CD14-positive monocyte (primary cell): ENCODE measurements at regions not wholly inside any gene's neighbourhood (a gene's known extent, or its start where the extent isn't known, plus 50 kb on each side); places are given as distances from the start of the nearest gene placed in this dataset.

Source experiments
- DNase-seq, 3 donors: peaks; one replicate each; pipeline ENCODE4 v3.0.0-alpha.2; 2011 to 2022
- H2AFZ ChIP-seq: 2 replicates; pipeline ENCODE4 v1.6.0; 2012; ENCODE audit warnings: mild to moderate bottlenecking, low read depth, low read length, inconsistent platforms; ENCODE audit not compliant: insufficient read depth, poor library complexity, severe bottlenecking
- H3K27ac ChIP-seq, 2 donors: 1 replicate in 1 of 2; 2 replicates in 1 of 2; pipeline ENCODE4 v1.5.1; 2012 to 2013; ENCODE audit warnings: low read length in 2 of 2, control low read depth in 1 of 2, inconsistent platforms in 1 of 2, low read depth in 1 of 2, mild to moderate bottlenecking in 1 of 2
- H3K27me3 ChIP-seq, 2 donors: one replicate each; pipeline versions ENCODE4 v1.6.0 to v1.6.1; 2011 to 2013; ENCODE audit warnings: low read length in 2 of 2; ENCODE audit not compliant: control insufficient read depth in 2 of 2, insufficient read depth in 2 of 2
- H3K36me3 ChIP-seq, 2 donors: replicated peaks in 1 of 2; 1 replicate in 1 of 2; 2 replicates in 1 of 2; pipeline versions ENCODE4 v1.5.1 to v1.6.1; 2012 to 2013; ENCODE audit warnings: low read length in 2 of 2, control low read depth in 1 of 2, inconsistent platforms in 1 of 2, mild to moderate bottlenecking in 1 of 2; ENCODE audit not compliant: insufficient read depth in 2 of 2, control insufficient read depth in 1 of 2
- H3K4me1 ChIP-seq, 2 donors: 1 replicate in 1 of 2; 2 replicates in 1 of 2; pipeline versions ENCODE4 v1.5.1 to v1.6.1; 2012 to 2013; ENCODE audit warnings: low read length in 2 of 2, control low read depth in 1 of 2, inconsistent platforms in 1 of 2, mild to moderate bottlenecking in 1 of 2, moderate library complexity in 1 of 2; ENCODE audit not compliant: insufficient read depth in 2 of 2, control insufficient read depth in 1 of 2
- H3K4me2 ChIP-seq: replicated peaks from 2 replicates; pipeline ENCODE3; 2012; ENCODE audit warnings: low read length, moderate library complexity, mild to moderate bottlenecking; ENCODE audit not compliant: poor library complexity, severe bottlenecking; ENCODE audit errors: extremely low read depth
- H3K4me3 ChIP-seq, 3 experiments: fragments of 200-600 bp in 1 of 3; sonication (generic) in 1 of 3; replicated peaks in 1 of 3; 1 replicate in 2 of 3; 2 replicates in 1 of 3; pipeline ENCODE4 v1.5.1; 2011 to 2013; ENCODE audit warnings: low read length in 3 of 3, mild to moderate bottlenecking in 3 of 3, control low read depth in 2 of 3, low read depth in 2 of 3, inconsistent platforms in 1 of 3, moderate library complexity in 1 of 3
- H3K79me2 ChIP-seq: 2 replicates; pipeline ENCODE4 v1.6.0; 2012; ENCODE audit warnings: mild to moderate bottlenecking, control low read depth, inconsistent platforms, low read length, moderate library complexity; ENCODE audit not compliant: insufficient read depth
- H3K9ac ChIP-seq: 2 replicates; pipeline ENCODE4 v1.6.0; 2017; ENCODE audit warnings: low read length, mild to moderate bottlenecking; ENCODE audit not compliant: insufficient read depth, poor library complexity, severe bottlenecking
- H3K9me3 ChIP-seq, 2 donors: replicated peaks in 1 of 2; 1 replicate in 1 of 2; 2 replicates in 1 of 2; pipeline versions ENCODE4 v1.5.1 to v1.6.1; 2012 to 2013; ENCODE audit warnings: low read length in 2 of 2, control low read depth in 1 of 2; ENCODE audit not compliant: control insufficient read depth in 1 of 2, insufficient read depth in 1 of 2
- H4K20me1 ChIP-seq: 2 replicates; pipeline ENCODE4 v1.6.0; 2012; ENCODE audit warnings: mild to moderate bottlenecking, low read length, control low read depth, moderate library complexity; ENCODE audit not compliant: insufficient read depth
- H3K27ac Mint-ChIP-seq, 7 donors: one replicate each; pipeline ENCODE4 v1.8.0; 2020; ENCODE audit warnings: mild to moderate bottlenecking in 7 of 7, mixed read lengths in 7 of 7, moderate library complexity in 6 of 7, inconsistent platforms in 2 of 7
- H3K27me3 Mint-ChIP-seq, 3 donors: one replicate each; pipeline ENCODE4 v1.8.0; 2021 to 2022; ENCODE audit warnings: low read depth in 3 of 3, mild to moderate bottlenecking in 3 of 3, mixed read lengths in 3 of 3, moderate library complexity in 3 of 3, inconsistent platforms in 1 of 3
- H3K36me3 Mint-ChIP-seq, 2 donors: one replicate each; pipeline ENCODE4 v1.8.0; 2020; ENCODE audit warnings: mixed read lengths in 2 of 2, inconsistent platforms in 1 of 2, mild to moderate bottlenecking in 1 of 2
- H3K4me1 Mint-ChIP-seq: one replicate; pipeline ENCODE4 v1.8.0; 2020; ENCODE audit warnings: mild to moderate bottlenecking, mixed read lengths
- H3K4me3 Mint-ChIP-seq, 2 donors: one replicate each; pipeline ENCODE4 v1.8.0; 2020; ENCODE audit warnings: mild to moderate bottlenecking in 2 of 2, mixed read lengths in 2 of 2, moderate library complexity in 1 of 2
- H3K9me3 Mint-ChIP-seq, 7 donors: one replicate each; pipeline ENCODE4 v1.8.0; 2020 to 2022; ENCODE audit warnings: mixed read lengths in 7 of 7, mild to moderate bottlenecking in 6 of 7, moderate library complexity in 6 of 7, inconsistent platforms in 2 of 7
- CTCF ChIP-seq: fragments of 200-600 bp; IDR thresholded peaks from one replicate; pipeline ENCODE4 v1.8.0; 2022; ENCODE audit warnings: antibody characterized with exemption, mild to moderate bottlenecking
- WGBS: methylation state at CpG from one replicate; pipeline ENCODE4 v1.1.5; 2013; ENCODE audit warnings: missing lambda C conversion rate; ENCODE audit not compliant: insufficient coverage; 5-methylcytosine and 5-hydroxymethylcytosine counted together
- intact Hi-C, 2 donors: fragments of 100-400 bp; cut with micrococcal nuclease; formaldehyde crosslinking; loops; one replicate each; pipeline versions ENCODE4 v1.15.0 to v1.15.1; 2023

- Histone ChIP-seq H3K4me2 (no peak overlapping the region), H3K4me1 (no peaks in the 10 kb centered on the region), H3K79me2 (no peaks in the 10 kb centered on the region), H3K9me3 (peaks cover 0 to 3% of the 10 kb centered on the region in 2 donors), H4K20me1 (no peaks in the 10 kb centered on the region), H3K9ac (no peak overlapping the region), H3K36me3 (no peaks in the 10 kb centered on the region), H3K27me3 (no peaks in the 10 kb centered on the region), H2AFZ (no peak overlapping the region), H3K27ac (no peak overlapping the region), H3K4me3 (no peak overlapping the region)
- Mint-ChIP-seq H3K27me3 (no peaks in the 10 kb centered on the region), H3K9me3 (peaks cover 0 to 10% (median 0%) of the 10 kb centered on the region in 7 donors), H3K4me1 (no peaks in the 10 kb centered on the region), H3K36me3 (no peaks in the 10 kb centered on the region), H3K4me3 (no peak overlapping the region), H3K27ac (no peak overlapping the region)
- no CpG with 5 or more reads among the region's 1 CpG for WGBS
- intact Hi-C loops: no loop called here
- no peak for TF ChIP-seq CTCF
- no peak for DNase-seq
Observed at GRCh38 chr1:222256058-222256457, 291.8 kb downstream of the HHIPL2 start.

DNA sequence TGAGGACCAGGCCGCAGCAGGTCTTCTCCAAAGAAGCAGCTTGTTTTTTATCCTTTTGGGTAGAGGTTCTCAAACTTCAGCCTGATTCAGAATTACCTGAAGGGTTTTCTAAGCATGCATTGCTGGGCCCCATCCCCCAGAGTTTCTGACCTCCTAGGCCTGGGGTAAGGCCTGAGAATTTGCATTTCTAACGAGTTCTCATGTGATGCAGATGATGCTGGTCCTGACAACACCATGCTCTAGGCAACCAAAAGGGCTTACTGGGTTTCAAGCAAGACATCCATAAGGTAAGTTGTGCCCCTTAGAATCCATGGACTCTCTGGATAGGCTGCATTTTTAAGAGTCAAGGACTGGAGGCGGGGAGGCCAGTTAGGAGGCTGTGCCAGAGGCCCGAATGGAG, 295.1 kb downstream of the HHIPL2 start:
- no peak overlapping the region for H3K9ac ChIP-seq
- Mint-ChIP-seq H3K36me3 (no peaks in the 10 kb centered on the region), H3K9me3 (peaks cover 0 to 10% (median 0%) of the 10 kb centered on the region in 7 donors), H3K4me1 (no peaks in the 10 kb centered on the region), H3K27ac (no peak overlapping the region), H3K27me3 (peaks cover 0 to 5% (median 1%) of the 10 kb centered on the region in 3 donors), H3K4me3 (no peak overlapping the region)
- H3K4me2 ChIP-seq: no peak overlapping the region
- peaks cover 0 to 3% of the 10 kb centered on the region in 2 donors for H3K9me3 ChIP-seq
- no peak overlapping the region for H2AFZ ChIP-seq
- no peak overlapping the region for H3K4me3 ChIP-seq
- no peaks in the 10 kb centered on the region for H3K27me3 ChIP-seq
- no peaks in the 10 kb centered on the region for H3K4me1 ChIP-seq
- WGBS: 95% methylated on average over 2 of the region's 4 CpGs
- no peak overlapping the region for H3K27ac ChIP-seq
- H3K36me3 ChIP-seq: no peaks in the 10 kb centered on the region
- no peaks in the 10 kb centered on the region for H3K79me2 ChIP-seq
- no peak for DNase-seq
- intact Hi-C loops: no loop called here
- no peak for TF ChIP-seq CTCF
- H4K20me1 ChIP-seq: no peaks in the 10 kb centered on the region
